ENCODE measurements at regions not wholly inside any gene's neighbourhood (a gene's known extent, or its start where the extent isn't known, plus 50 kb on each side); places are given as distances from the start of the nearest gene placed in this dataset.

GRCh38 chr15:47136236-47136635, 581.1 kb upstream of the SEMA6D start:
- H2BK120ac ChIP-seq (ENCODE audit: low read depth, low read length): no peak overlapping the region
- dilution Hi-C loops (cut with HindIII; ENCODE audit: low sequenced_read_pairs, unreplicated experiment): no loop called here
- no CpG with 5 or more reads among the region's 2 CpGs for WGBS, 2 experiments (ENCODE audit: extremely low coverage in 2 of 2, insufficient read length in 1 of 2)

More at GRCh38 chr15:47136236-47136635, 581.1 kb upstream of the SEMA6D start:
- ATAC-seq (ENCODE audit: low read depth): no peak
- no peak overlapping the region for H2AFZ ChIP-seq (replicated peaks; ENCODE audit: low read length, poor library complexity)
- no TSS peak for BruUV-seq (replicated peaks)
- H4K8ac ChIP-seq (ENCODE audit: low read depth in 2 of 2, low read length in 2 of 2): no peak overlapping the region
- no peaks in the 10 kb centered on the region for H3K9me3 ChIP-seq (ENCODE audit: control insufficient read depth, insufficient read depth, low read length)
- no peak overlapping the region for H2BK20ac ChIP-seq (ENCODE audit: low read depth, low read length)
- H2AK9ac ChIP-seq (replicated peaks; ENCODE audit: low read depth, low read length, poor library complexity): no peak overlapping the region
- H3K4me1 ChIP-seq (ENCODE audit: control insufficient read depth, insufficient read depth, low read length): no peaks in the 10 kb centered on the region
- ChIA-PET POLR2A (ENCODE audit: unreplicated experiment) (no interaction called here), CTCF (no interaction called here)
- no peak overlapping the region for H3K9ac ChIP-seq (ENCODE audit: low read depth, low read length)
- H3K4me3 ChIP-seq (ENCODE audit: insufficient read depth, low read depth, low read length): no peak overlapping the region
- no peak overlapping the region for H3K4ac ChIP-seq (ENCODE audit: low read depth, low read length)
- no peaks in the 10 kb centered on the region for H3K36me3 ChIP-seq (ENCODE audit: control insufficient read depth, insufficient read depth, low read length)
- H3K27me3 ChIP-seq (ENCODE audit: control insufficient read depth, insufficient read depth, low read length): no peaks in the 10 kb centered on the region
- no peak overlapping the region for H3K14ac ChIP-seq (replicated peaks; ENCODE audit: low read depth, low read length)
- no peak overlapping the region for H3K27ac ChIP-seq (ENCODE audit: insufficient read depth, low read length)
- H4K20me1 ChIP-seq (ENCODE audit: insufficient read depth, low read length): no peaks in the 10 kb centered on the region
- no peak overlapping the region for H4K5ac ChIP-seq (ENCODE audit: low read depth, low read length)
- H2AK5ac ChIP-seq (ENCODE audit: low read depth, low read length): no peak overlapping the region
- H4K91ac ChIP-seq (ENCODE audit: insufficient read depth, low read depth, low read length): no peak overlapping the region
- H3K9me1 ChIP-seq (ENCODE audit: insufficient read depth, low read length): no peaks in the 10 kb centered on the region
- no peak overlapping the region for H2BK5ac ChIP-seq (ENCODE audit: low read depth, low read length, poor library complexity, severe bottlenecking)
- no peak overlapping the region for H3K18ac ChIP-seq (ENCODE audit: low read depth, low read length)
- TF ChIP-seq FOS (IDR thresholded peaks at IDR 0.05; ENCODE audit: low read depth, low read length) (no peak), NFE2L2 (IDR thresholded peaks at IDR 0.05; ENCODE audit: low read depth, low read length) (no peak), MXI1 (IDR thresholded peaks at IDR 0.05; ENCODE audit: borderline replicate concordance, low read depth, low read length) (no peak), RFX5 (IDR thresholded peaks at IDR 0.05; ENCODE audit: low read depth, low read length) (no peak), MAFK (IDR thresholded peaks at IDR 0.05; ENCODE audit: low read depth, low read length) (no peak), CHD1 (IDR thresholded peaks at IDR 0.05; ENCODE audit: low read depth, low read length) (no peak)
- H2BK15ac ChIP-seq (ENCODE audit: low read depth, low read length): no peak overlapping the region
- no peak overlapping the region for H3K4me2 ChIP-seq (ENCODE audit: low read depth, low read length)
- DNase-seq: no peak
- intact Hi-C loops (cut with micrococcal nuclease): no loop called here
- no peak overlapping the region for H3K56ac ChIP-seq (ENCODE audit: extremely low read depth, insufficient read depth, low read length)
- H3K79me1 ChIP-seq (ENCODE audit: low read depth in 1 of 2, low read length in 2 of 2): no peaks in the 10 kb centered on the region
- H3K23ac ChIP-seq (ENCODE audit: low read depth, low read length): no peak overlapping the region
- in situ Hi-C loops (cut with MboI; ENCODE audit: low sequenced_read_pairs): no loop called here

Measured in IMR-90 (cell line).